HG03342 (cell line): ENCODE measurements at regions not wholly inside any gene's neighbourhood (a gene's known extent, or its start where the extent isn't known, plus 50 kb on each side); places are given as distances from the start of the nearest gene placed in this dataset.
"Not testable (repeated sequence)": the region's sequence is repeated elsewhere in the genome, so short reads cannot be mapped to it uniquely, and the experiment has no call there.

ENCODE experiments used
- ATAC-seq: cut with Tn5 transposase; IDR thresholded peaks from one replicate; pipeline ENCODE4 v1.9.1; 2021; ENCODE audit warnings: mild to moderate bottlenecking, moderate library complexity; ENCODE audit not compliant: unreplicated experiment

- ATAC-seq = no peak
These were observed 289.6 kb downstream of the TEX29 start for GRCh38 chr13:111610081-111610480.

- ATAC-seq = no peak
These were observed 290.4 kb downstream of the TEX29 start for GRCh38 chr13:111610879-111611278.

DNA sequence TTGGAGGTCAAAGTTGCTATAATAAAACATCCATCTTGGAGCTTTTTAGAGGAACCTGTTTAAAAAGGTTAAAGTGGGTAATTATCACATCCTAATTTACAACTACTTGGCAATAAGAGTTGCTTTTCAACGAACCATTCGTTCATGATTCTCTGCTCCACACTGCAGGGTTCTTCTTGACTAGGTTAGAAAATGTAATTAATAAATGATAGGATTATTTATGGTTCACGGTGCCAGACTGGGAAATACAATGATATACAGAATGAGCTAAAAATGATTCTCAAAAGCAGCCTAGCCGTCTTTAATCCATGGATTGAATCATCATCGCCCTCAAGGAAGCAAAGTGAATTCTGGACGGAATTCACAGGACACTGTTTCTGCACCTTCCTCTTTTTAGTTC lies 291.2 kb downstream of the TEX29 start:
- no peak for ATAC-seq

GRCh38 chr13:111612886-111613285 lies 292.4 kb downstream of the TEX29 start:
- ATAC-seq = no peak

DNA sequence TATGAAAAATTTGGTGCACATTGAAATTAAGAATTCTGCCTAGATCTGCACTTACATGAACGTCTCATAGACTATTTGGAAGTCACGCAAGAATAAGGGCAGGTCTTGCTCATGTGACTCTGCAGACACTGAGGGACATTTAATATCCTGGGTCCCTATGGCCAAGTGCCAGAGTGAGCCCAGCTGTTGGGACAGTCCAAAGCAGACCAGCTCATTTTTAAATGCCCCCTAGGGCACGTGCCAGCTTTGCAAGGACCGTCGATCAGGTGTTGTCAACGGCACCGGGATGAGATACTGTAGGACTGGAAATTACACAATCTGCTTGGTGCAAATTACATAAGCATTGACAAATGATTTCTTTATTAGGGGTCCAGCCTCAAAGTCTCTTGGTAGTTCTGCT lies 293.6 kb downstream of the TEX29 start:
- ATAC-seq = no peak

GRCh38 chr13:111614613-111615012 lies 294.2 kb downstream of the TEX29 start:
- no peak for ATAC-seq

DNA sequence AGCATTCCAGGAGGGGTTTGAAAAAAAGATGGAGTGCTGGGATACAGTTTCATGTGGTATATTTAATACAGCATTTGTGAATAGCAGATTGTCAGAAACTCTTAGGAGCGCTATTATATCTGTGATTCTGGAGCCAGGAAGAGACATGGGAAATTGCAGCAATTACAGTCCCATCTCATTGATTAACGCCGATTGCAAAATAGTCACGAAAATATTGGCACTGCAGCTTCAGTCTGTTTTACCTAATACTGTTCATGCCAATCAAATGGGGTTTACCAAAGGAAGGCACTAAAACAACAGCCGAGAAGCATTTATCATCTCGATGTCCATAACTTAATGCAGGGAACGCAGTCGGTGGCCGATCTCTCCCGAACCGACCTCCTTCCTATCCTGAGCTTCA lies 295.8 kb downstream of the TEX29 start:
- ATAC-seq = no peak

GRCh38 chr13:111620166-111620565 lies 299.7 kb downstream of the TEX29 start:
- no peak for ATAC-seq

DNA sequence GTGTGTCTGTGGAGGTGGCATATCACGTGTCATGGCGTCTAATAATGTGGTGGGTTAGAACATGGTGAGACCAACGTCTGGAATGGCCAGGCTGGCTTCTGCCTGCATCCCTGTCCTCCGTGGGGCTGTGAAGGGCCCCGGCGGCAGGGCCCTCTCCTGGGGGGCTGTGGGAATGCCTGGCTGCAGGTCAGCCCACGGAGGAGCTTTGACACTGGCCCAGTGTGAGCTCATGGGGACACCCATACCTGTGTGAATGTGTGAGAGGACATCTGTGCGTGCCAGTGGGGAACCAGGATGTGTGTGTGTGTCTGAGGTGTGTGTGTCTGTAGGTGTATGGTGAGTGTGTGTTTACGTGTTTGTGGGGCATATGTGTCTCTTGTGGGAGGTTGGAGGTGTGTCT lies 300.1 kb downstream of the TEX29 start:
- ATAC-seq = no peak

GRCh38 chr13:111621164-111621563 lies 300.7 kb downstream of the TEX29 start:
- no peak for ATAC-seq

DNA sequence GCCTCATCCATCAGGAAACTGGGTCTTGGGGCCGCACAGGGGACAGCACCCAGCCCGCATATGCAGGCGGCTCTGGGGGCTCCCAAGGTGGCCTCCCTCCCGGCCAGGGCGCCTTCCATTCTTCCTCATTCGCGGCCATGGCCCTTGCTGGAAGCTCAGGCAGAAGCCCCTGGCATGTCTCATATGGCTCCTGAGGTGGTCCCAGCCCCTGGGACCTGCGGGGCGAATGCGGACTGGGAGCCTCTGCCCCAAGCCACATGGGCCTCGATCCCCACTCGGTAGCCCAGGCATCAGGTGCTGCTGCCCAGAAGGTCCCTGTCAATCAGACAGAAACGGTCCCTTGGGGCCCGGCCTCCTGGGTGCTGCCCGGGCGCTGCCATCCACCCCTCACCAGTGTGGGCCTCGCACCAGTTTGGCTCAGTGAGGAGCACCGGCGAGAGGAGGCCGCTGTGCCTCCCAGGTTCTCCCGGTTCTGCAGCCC lies 301.6 kb downstream of the TEX29 start:
- no peak for ATAC-seq

GRCh38 chr13:111623208-111623607 lies 302.8 kb downstream of the TEX29 start:
- ATAC-seq = no peak

DNA sequence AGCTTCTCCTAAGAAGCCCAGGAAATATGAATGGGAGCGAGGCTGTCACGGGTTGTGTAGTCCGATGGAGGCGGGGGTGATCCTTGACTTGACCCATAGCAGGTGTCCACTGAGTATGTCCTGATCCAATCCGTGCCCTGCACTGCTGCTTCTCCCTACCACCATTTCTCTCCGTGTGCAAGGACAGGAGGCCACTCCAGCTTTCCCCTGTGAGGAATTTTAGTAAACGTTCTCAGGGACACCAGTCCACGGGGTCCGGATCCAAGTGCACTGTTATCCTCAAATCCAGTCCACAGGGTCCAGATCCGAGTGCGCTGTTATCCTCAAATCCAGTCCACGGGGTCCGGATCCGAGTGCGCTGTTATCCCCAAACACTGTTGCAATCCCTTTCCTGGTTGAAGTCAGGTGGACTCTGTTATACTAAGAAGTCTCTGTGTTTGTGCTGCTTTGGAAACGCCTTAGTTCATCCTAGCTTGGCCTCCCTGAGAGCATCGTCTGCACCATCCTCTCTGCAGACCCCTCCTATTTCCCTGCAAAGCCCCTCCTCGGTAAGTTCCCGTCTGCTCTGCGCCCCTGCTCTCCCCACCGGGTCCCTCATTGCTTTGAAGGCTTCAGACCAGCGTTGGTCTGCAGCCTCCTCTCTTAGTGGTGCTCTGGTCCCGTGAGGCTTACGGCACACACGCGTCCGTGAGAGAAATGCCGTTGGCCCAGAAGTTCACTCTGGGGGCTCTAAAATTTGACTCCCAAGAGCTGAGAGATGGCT lies 303.5 kb downstream of the TEX29 start:
- no peak for ATAC-seq

DNA sequence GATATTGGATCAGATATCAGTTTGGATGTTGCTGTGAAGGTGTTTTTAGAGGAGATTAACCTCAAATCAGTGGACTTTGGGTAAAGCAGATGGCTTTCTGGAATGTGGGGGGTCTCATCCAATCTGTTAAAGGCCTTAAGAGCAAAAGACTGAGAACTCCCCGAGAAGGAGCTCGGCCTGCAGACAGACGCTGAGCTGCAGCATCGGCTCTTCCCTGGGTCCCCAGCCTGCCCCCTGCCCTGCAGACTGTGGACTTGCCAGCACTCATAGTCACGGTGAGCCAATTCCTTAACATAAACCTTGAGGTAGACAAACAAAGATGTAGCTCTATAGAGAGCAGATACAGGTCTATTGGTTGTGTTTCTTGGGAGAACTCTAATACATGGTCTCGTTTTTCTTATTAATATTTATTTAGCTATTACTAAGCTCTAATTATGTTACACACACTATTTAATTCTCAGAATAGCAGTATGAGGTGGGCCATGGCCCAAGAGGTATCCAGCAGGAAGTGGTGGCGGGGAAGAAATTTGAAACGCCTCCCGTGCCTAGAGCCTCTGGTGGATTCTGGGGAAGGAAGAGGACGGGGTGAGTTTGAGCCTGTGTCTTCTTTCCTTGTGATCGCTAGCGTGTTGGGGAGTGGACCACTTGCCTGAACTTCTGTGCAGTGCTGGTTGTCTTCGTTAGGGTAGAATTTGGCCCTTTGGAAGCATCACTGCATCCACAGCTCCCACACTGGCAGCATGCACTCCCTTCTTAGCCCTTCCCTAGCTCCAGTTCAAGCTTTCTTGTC lies 305.3 kb downstream of the TEX29 start:
- no peak for ATAC-seq

- ATAC-seq = no peak
These were observed 306.2 kb downstream of the TEX29 start for GRCh38 chr13:111626371-111627305.

DNA sequence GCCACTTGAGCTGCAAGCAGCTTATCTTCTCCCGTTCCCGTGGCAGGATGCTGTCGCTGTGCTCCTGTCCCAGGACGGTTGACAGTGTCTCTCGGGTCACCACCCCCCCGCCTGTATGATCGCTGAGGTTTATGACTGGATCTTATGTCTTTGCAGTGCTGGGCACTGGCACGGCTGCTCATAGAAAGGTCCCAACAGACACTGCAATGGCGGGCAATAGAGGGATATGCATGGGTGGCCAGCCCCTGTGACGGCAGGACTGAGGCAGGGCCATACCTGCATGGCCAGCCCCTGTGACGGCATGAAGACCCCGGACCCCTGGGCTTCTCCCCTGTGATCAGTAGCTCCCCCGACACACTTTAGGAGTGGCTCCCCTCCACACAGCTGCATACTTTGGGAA lies 307.2 kb downstream of the TEX29 start:
- no peak for ATAC-seq

DNA sequence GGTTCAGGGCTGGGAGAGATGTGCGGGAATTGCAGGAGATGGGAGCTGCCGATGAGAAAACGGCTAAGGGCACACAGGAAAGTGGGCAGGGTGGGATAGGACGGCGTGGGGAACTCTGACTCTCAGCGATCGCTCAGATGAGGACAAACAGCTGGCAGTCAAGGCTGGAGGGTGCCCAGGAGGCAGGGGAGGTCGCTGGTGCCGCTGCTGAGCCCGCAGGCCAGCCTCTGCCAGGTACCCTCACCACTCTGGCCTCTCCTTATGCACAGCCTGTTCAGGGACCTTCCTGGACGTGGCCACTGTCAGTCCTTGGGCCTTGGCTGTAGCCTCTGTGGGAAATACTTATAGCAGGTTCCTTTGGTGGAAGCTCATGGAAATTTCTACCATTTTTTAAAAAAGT lies 308.6 kb downstream of the TEX29 start:
- no peak for ATAC-seq

DNA sequence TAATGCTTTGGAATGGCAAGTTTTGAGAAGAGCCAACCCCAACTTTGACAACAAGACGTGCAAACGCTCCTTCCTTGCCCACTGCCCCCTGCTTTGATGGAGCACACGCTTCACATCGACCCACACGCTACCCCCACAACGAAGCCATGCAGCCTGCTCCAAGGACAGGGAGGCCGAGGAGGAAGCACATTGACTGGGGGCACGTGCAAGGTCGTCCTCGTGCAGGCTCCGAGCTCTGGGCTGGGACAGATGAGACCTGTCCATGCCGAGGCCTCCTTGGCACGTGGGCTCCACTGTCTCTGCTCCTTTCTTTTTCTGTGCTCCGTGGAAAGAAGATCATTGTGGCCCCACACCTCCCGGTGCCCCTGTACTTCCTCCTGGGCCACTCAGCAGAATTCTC lies 309.0 kb downstream of the TEX29 start:
- no peak for ATAC-seq

DNA sequence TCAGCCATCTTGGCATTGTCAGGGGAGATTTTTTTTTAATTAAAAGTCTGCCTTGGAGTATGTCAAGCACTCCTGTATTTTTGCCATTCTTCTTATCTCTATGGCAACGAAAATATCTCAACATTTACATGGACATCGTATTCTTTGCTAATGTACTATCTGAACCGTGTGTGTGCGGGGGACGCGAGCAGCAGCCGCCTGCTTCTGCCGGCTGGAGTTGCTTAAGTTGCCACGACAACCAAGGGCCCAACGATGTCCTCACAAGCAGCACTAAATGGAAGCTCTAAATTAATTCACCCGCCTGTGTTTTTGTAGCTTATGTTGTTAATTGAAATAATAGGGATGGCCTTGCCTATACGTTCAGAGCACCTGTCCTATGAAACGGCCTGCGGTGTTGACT lies 309.5 kb downstream of the TEX29 start:
- ATAC-seq = no peak

DNA sequence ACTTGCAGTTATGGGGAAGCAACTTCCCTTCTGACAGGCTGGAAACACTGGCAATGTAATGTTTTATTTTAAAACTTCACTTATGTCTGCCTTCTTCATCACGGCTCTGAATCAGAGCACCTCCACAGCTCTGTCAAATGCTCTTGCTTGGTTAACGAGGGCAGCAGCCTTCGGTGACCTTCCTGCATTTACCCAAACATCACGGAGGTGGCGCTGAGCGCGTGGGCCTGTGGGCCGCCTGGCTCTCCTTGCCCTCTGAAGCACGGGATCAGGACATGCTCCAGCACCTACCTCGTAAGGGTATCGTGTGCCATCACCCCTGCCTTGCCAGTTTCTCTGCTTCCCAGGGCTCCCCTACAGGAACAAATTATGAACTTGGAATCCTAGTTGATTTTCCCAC lies 310.0 kb downstream of the TEX29 start:
- ATAC-seq = no peak

DNA sequence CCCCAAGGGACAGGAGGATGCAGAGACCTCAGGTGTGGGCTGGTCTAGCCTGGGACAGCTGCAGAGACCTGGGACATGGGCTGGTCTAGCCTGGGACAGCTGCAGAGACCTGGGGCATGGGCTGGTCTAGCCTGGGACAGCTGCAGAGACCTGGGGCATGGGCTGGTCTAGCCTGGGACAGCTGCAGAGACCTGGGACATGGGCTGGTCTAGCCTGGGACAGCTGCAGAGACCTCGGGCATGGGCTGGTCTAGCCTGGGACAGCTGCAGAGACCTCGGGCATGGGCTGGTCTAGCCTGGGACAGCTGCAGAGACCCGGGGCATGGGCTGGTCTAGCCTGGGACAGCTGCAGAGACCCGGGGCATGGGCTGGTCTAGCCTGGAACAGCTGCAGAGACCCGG lies 310.8 kb downstream of the TEX29 start:
- ATAC-seq = not testable (repeated sequence)
